Natural killer cell (primary cell): ENCODE measurements at regions not wholly inside any gene's neighbourhood (a gene's known extent, or its start where the extent isn't known, plus 50 kb on each side); places are given as distances from the start of the nearest gene placed in this dataset.
A peak's percentile ranks its signal among the peaks of the same experiment; 100 is the strongest.

Experiments used
- ATAC-seq, 3 donors: fragments of 150-1000 bp in 2 of 3; fragments of 200-7000 bp in 1 of 3; cut with Tn5 transposase; 1 replicate in 1 of 3; 2 replicates in 2 of 3; pipeline ENCODE4 v1.10.0; 2021; ENCODE audit warnings: mild to moderate bottlenecking in 2 of 3, moderate library complexity in 2 of 3
- DNase-seq, 2 donors: peaks; one replicate each; pipeline versions ENCODE4 v3.0.0 to v3.0.0-alpha.2; 2013 to 2021; ENCODE audit warnings: mixed read lengths in 1 of 2
- H3K27ac ChIP-seq: one replicate; pipeline ENCODE4 v1.5.1; 2013; ENCODE audit warnings: mild to moderate bottlenecking, low read length
- H3K27me3 ChIP-seq: one replicate; pipeline ENCODE4 v1.6.1; 2013; ENCODE audit warnings: low read length; ENCODE audit not compliant: control insufficient read depth, insufficient read depth
- H3K36me3 ChIP-seq: one replicate; pipeline ENCODE4 v1.6.1; 2013; ENCODE audit warnings: low read length; ENCODE audit not compliant: control insufficient read depth, insufficient read depth
- H3K4me1 ChIP-seq: one replicate; pipeline ENCODE4 v1.6.1; 2013; ENCODE audit warnings: low read length; ENCODE audit not compliant: control insufficient read depth, insufficient read depth
- H3K4me3 ChIP-seq: one replicate; pipeline ENCODE4 v1.5.1; 2013; ENCODE audit warnings: low read length
- H3K9me3 ChIP-seq: one replicate; pipeline ENCODE4 v1.6.1; 2013; ENCODE audit warnings: low read length; ENCODE audit not compliant: control insufficient read depth, insufficient read depth
- H3K27ac Mint-ChIP-seq, 2 donors: one replicate each; pipeline ENCODE4 v1.8.0; 2022; ENCODE audit warnings: mild to moderate bottlenecking in 2 of 2, mixed read lengths in 2 of 2, moderate library complexity in 1 of 2
- H3K27me3 Mint-ChIP-seq, 2 donors: one replicate each; pipeline ENCODE4 v1.8.0; 2022; ENCODE audit warnings: low read depth in 2 of 2, mixed read lengths in 2 of 2
- H3K36me3 Mint-ChIP-seq: one replicate; pipeline ENCODE4 v1.8.0; 2022; ENCODE audit warnings: mixed read lengths
- H3K4me1 Mint-ChIP-seq, 2 donors: one replicate each; pipeline ENCODE4 v1.8.0; 2022; ENCODE audit warnings: mixed read lengths in 2 of 2
- H3K4me3 Mint-ChIP-seq: one replicate; pipeline ENCODE4 v1.8.0; 2022; ENCODE audit warnings: mild to moderate bottlenecking, moderate library complexity, mixed read lengths
- H3K9me3 Mint-ChIP-seq, 2 donors: one replicate each; pipeline ENCODE4 v1.8.0; 2022; ENCODE audit warnings: mixed read lengths in 2 of 2
- WGBS: methylation state at CpG from one replicate; pipeline ENCODE4 v1.1.7; 2013; ENCODE audit warnings: missing lambda C conversion rate; ENCODE audit not compliant: insufficient coverage; 5-methylcytosine and 5-hydroxymethylcytosine counted together
- intact Hi-C: fragments of 100-400 bp; cut with micrococcal nuclease; formaldehyde crosslinking; loops from one replicate; pipeline ENCODE4 v1.14.2; 2022
- TF ChIP-seq, protein P1 (sequence below): fragments of 200-600 bp; IDR thresholded peaks from one replicate; pipeline ENCODE4 v1.8.0; 2022; ENCODE audit warnings: antibody characterized with exemption

- Mint-ChIP-seq H3K27me3 (peaks cover 0 to 5% of the 10 kb centered on the region in 2 donors), H3K4me3 (no peak overlapping the region), H3K27ac (no peak overlapping the region), H3K4me1 (no peaks in the 10 kb centered on the region), H3K9me3 (peaks cover 0 to 3% of the 10 kb centered on the region in 2 donors), H3K36me3 (no peaks in the 10 kb centered on the region)
- intact Hi-C loops, result no loop called here
- ATAC-seq, result no peak
- no peak overlapping the region for H3K27ac ChIP-seq
- TF ChIP-seq, protein P1, sequence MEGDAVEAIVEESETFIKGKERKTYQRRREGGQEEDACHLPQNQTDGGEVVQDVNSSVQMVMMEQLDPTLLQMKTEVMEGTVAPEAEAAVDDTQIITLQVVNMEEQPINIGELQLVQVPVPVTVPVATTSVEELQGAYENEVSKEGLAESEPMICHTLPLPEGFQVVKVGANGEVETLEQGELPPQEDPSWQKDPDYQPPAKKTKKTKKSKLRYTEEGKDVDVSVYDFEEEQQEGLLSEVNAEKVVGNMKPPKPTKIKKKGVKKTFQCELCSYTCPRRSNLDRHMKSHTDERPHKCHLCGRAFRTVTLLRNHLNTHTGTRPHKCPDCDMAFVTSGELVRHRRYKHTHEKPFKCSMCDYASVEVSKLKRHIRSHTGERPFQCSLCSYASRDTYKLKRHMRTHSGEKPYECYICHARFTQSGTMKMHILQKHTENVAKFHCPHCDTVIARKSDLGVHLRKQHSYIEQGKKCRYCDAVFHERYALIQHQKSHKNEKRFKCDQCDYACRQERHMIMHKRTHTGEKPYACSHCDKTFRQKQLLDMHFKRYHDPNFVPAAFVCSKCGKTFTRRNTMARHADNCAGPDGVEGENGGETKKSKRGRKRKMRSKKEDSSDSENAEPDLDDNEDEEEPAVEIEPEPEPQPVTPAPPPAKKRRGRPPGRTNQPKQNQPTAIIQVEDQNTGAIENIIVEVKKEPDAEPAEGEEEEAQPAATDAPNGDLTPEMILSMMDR, result no peak
- H3K36me3 ChIP-seq, result no peaks in the 10 kb centered on the region
- H3K4me1 ChIP-seq, result no peaks in the 10 kb centered on the region
- no peak overlapping the region for H3K4me3 ChIP-seq
- DNase-seq, result no peak
- no peaks in the 10 kb centered on the region for H3K27me3 ChIP-seq
- WGBS, result 75% methylated on average over 6 of the region's 6 CpGs
- no peaks in the 10 kb centered on the region for H3K9me3 ChIP-seq
These were observed 83.9 kb downstream of the SOD2 start for GRCh38 chr6:159608961-159609651.

GRCh38 chr6:159606786-159607185 lies 86.3 kb downstream of the SOD2 start:
- H3K4me1 ChIP-seq, result peaks cover 3% of the 10 kb centered on the region
- peaks cover 5 to 12% of the 10 kb centered on the region in 2 donors for H3K27me3 Mint-ChIP-seq
- H3K27me3 ChIP-seq, result no peaks in the 10 kb centered on the region
- no peak overlapping the region for H3K27ac Mint-ChIP-seq
- H3K36me3 Mint-ChIP-seq, result no peaks in the 10 kb centered on the region
- intact Hi-C loops, result no loop called here
- peaks cover 0 to 3% of the 10 kb centered on the region in 2 donors for H3K9me3 Mint-ChIP-seq
- H3K36me3 ChIP-seq, result no peaks in the 10 kb centered on the region
- no peak for ATAC-seq
- TF ChIP-seq, protein P1, result no peak
- no peaks in the 10 kb centered on the region for H3K4me1 Mint-ChIP-seq
- 40% methylated on average over 1 of the region's 2 CpGs for WGBS
- DNase-seq, result no peak
- H3K27ac ChIP-seq, result no peak overlapping the region
- no peak overlapping the region for H3K4me3 ChIP-seq
- no peak overlapping the region for H3K4me3 Mint-ChIP-seq
- no peaks in the 10 kb centered on the region for H3K9me3 ChIP-seq

DNA sequence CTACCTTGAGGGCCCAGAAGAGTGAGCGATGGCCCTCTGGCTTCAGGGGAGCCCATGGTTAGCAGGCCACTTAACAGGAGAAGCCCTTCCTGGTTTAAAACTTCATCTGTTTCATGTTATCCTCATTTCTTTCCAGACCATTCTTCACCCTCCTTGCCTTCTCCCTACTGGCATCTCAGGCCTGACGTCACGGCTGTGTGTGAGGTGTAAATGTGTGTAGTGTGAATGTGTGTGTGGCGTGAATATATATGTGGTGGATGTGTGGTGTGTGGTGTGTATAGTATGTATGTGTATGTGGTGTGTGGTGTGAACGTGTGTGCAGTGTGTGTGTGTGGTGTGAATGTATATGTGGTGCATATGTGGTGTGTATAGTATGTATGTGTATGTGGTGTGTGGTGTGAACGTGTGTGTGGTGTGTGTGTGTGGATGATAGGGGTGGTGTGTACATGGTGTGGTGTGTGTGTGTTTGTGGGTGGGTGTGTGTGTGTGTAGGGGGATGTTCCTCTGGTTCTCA lies 88.5 kb downstream of the SOD2 start:
- no peaks in the 10 kb centered on the region for H3K36me3 Mint-ChIP-seq
- ATAC-seq (peak in 1 of 3 donors; percentile 57), DNase-seq (no peak)
- H3K4me1 Mint-ChIP-seq, result no peaks in the 10 kb centered on the region
- peaks cover 3% of the 10 kb centered on the region for H3K4me1 ChIP-seq
- H3K36me3 ChIP-seq, result no peaks in the 10 kb centered on the region
- H3K4me3 Mint-ChIP-seq, result no peak overlapping the region
- no peak overlapping the region for H3K27ac Mint-ChIP-seq
- TF ChIP-seq, protein P1, result no peak
- H3K9me3 ChIP-seq, result no peaks in the 10 kb centered on the region
- H3K27me3 Mint-ChIP-seq, result peaks cover 13 to 22% of the 10 kb centered on the region in 2 donors
- WGBS, result 67% methylated on average over 6 of the region's 6 CpGs
- H3K9me3 Mint-ChIP-seq, result peaks cover 0 to 3% of the 10 kb centered on the region in 2 donors
- no peak overlapping the region for H3K4me3 ChIP-seq
- intact Hi-C loops, result no loop called here
- H3K27ac ChIP-seq, result no peak overlapping the region
- no peaks in the 10 kb centered on the region for H3K27me3 ChIP-seq
